SK-N-SH (cell line): ENCODE measurements at regions not wholly inside any gene's neighbourhood (a gene's known extent, or its start where the extent isn't known, plus 50 kb on each side); places are given as distances from the start of the nearest gene placed in this dataset.

ENCODE experiments used
- CTCF ChIA-PET: fragments of 300-600, 350-600 bp; formaldehyde crosslinking; extraction: SDS; loops from one replicate; lab custom pipeline; 2021; lab: Yijun Ruan, JAX
- POLR2A ChIA-PET: fragments of 350-600 bp; sonication (Branson Sonifier 250); formaldehyde crosslinking; extraction: SDS; loops from one replicate; lab custom pipeline; 2020; ENCODE audit warnings: antibody characterized with exemption, inconsistent platforms; lab: Yijun Ruan, JAX
- DNase-seq: peaks from one replicate; pipeline ENCODE4 v3.0.0; 2012
- H2AFZ ChIP-seq: fragments of 200-600 bp; sonication (generic); 2 replicates; pipeline ENCODE4 v1.8.1; 2016; ENCODE audit warnings: antibody characterized with exemption, mild to moderate bottlenecking, low read depth
- H3F3A ChIP-seq: fragments of 200-600 bp; sonication (generic); replicated peaks from 2 replicates; pipeline ENCODE3; 2016; ENCODE audit warnings: antibody characterized with exemption, mild to moderate bottlenecking; ENCODE audit not compliant: insufficient read depth
- H3K27ac ChIP-seq, 2 experiments: fragments of 200-500 bp in 1 of 2; fragments of 200-600 bp in 1 of 2; sonication (Bioruptor generic) in 1 of 2; sonication (generic), shearing (Covaris generic) in 1 of 2; 2 replicates each; pipeline versions ENCODE4 v1.5.1 to v1.6.1; 2014 to 2016; ENCODE audit warnings: low read depth in 2 of 2, inconsistent platforms in 1 of 2, low read length in 1 of 2, mild to moderate bottlenecking in 1 of 2, mixed read lengths in 1 of 2
- H3K27me3 ChIP-seq: fragments of 200-600 bp; sonication (generic), shearing (Covaris generic); 2 replicates; pipeline ENCODE4 v1.6.1; 2016; ENCODE audit warnings: mixed run types; ENCODE audit not compliant: insufficient read depth
- H3K36me3 ChIP-seq, 2 experiments: fragments of 200-500 bp in 1 of 2; fragments of 200-600 bp in 1 of 2; sonication (Bioruptor generic) in 1 of 2; sonication (generic) in 1 of 2; replicated peaks in 1 of 2; 2 replicates each; pipeline versions ENCODE3 to v1.5.1; 2014 to 2016; ENCODE audit warnings: low read length in 1 of 2, mild to moderate bottlenecking in 1 of 2; ENCODE audit not compliant: insufficient read depth in 2 of 2, control insufficient read depth in 1 of 2
- H3K4me1 ChIP-seq, 2 experiments: fragments of 200-500 bp in 1 of 2; fragments of 200-600 bp in 1 of 2; sonication (Bioruptor generic) in 1 of 2; sonication (generic), shearing (Covaris generic) in 1 of 2; 2 replicates each; pipeline versions ENCODE4 v1.5.1 to v1.6.1; 2014 to 2016; ENCODE audit warnings: low read depth in 1 of 2, low read length in 1 of 2, mixed run types in 1 of 2; ENCODE audit not compliant: insufficient read depth in 2 of 2, control insufficient read depth in 1 of 2
- H3K4me2 ChIP-seq: fragments of 200-600 bp; sonication (generic), shearing (Covaris generic); 2 replicates; pipeline ENCODE4 v1.6.1; 2017; ENCODE audit warnings: mixed run types
- H3K4me3 ChIP-seq, 2 experiments: fragments of 200-500 bp in 1 of 2; fragments of 200-600 bp in 1 of 2; sonication (Bioruptor generic) in 1 of 2; sonication (generic), shearing (Covaris generic) in 1 of 2; 2 replicates each; pipeline versions ENCODE4 v1.5.1 to v1.8.1; 2014 to 2016; ENCODE audit warnings: low read depth in 2 of 2, inconsistent platforms in 1 of 2, low read length in 1 of 2, mild to moderate bottlenecking in 1 of 2, mixed read lengths in 1 of 2, moderate library complexity in 1 of 2
- H3K79me2 ChIP-seq: fragments of 200-600 bp; sonication (generic); 2 replicates; pipeline ENCODE4 v1.8.1; 2017; ENCODE audit warnings: mild to moderate bottlenecking; ENCODE audit not compliant: insufficient read depth
- H3K9ac ChIP-seq: fragments of 200-600 bp; sonication (generic); 2 replicates; pipeline ENCODE4 v1.6.1; 2017; ENCODE audit warnings: mixed run types
- H3K9me2 ChIP-seq: fragments of 200-600 bp; sonication (generic); 2 replicates; pipeline ENCODE4 v1.6.1; 2017; ENCODE audit warnings: mixed run types
- H3K9me3 ChIP-seq: fragments of 200-600 bp; sonication (generic); 2 replicates; pipeline ENCODE4 v1.6.1; 2017; ENCODE audit warnings: mixed run types, mild to moderate bottlenecking, moderate library complexity
- H4K20me1 ChIP-seq: fragments of 200-600 bp; sonication (generic); 2 replicates; pipeline ENCODE4 v1.6.1; 2017; ENCODE audit warnings: mild to moderate bottlenecking, mixed run types; ENCODE audit not compliant: insufficient read depth
- EZH2phosphoT487 ChIP-seq: fragments of 200-600 bp; sonication (generic); IDR thresholded peaks from 2 replicates; pipeline ENCODE4 v1.6.1; 2017; ENCODE audit warnings: low read depth, mixed run types, mild to moderate bottlenecking, antibody characterized with exemption, moderate library complexity, borderline replicate concordance
- GABPA ChIP-seq: IDR thresholded peaks from 2 replicates; pipeline ENCODE4 v1.4.0; 2012; ENCODE audit warnings: low read depth, mild to moderate bottlenecking
- GATA2 ChIP-seq: sonication (generic); formaldehyde crosslinking; IDR thresholded peaks from 2 replicates; pipeline ENCODE4 v1.5.0; 2020; ENCODE audit warnings: mild to moderate bottlenecking, missing genetic modification reagents
- JUND ChIP-seq: IDR thresholded peaks from 2 replicates; pipeline ENCODE4 v1.4.0; 2012
- MXI1 ChIP-seq: IDR thresholded peaks from 2 replicates; pipeline ENCODE4 v1.6.1; 2012; ENCODE audit warnings: mild to moderate bottlenecking, low read depth, low read length, improper control_type of control experiment
- NRF1 ChIP-seq: IDR thresholded peaks from 2 replicates; pipeline ENCODE4 v1.6.1; 2012; ENCODE audit warnings: low read depth, mild to moderate bottlenecking, low read length
- POLR2AphosphoS5 ChIP-seq: IDR thresholded peaks from 2 replicates; pipeline ENCODE4 v1.6.1; 2012; ENCODE audit warnings: low read depth, low read length
- RAD21 ChIP-seq: IDR thresholded peaks from 2 replicates; pipeline ENCODE4 v1.6.1; 2012; ENCODE audit warnings: mild to moderate bottlenecking, low read length
- RFX5 ChIP-seq: IDR thresholded peaks from 2 replicates; pipeline ENCODE4 v1.6.1; 2012; ENCODE audit warnings: mild to moderate bottlenecking, improper control_type of control experiment, low read length
- RXRA ChIP-seq: IDR thresholded peaks from 2 replicates; pipeline ENCODE4 v1.4.0; 2012; ENCODE audit warnings: low read depth, mild to moderate bottlenecking, borderline replicate concordance
- SMC3 ChIP-seq: IDR thresholded peaks from 2 replicates; pipeline ENCODE4 v1.6.1; 2012; ENCODE audit warnings: low read depth, low read length, improper control_type of control experiment
- TAF1 ChIP-seq: IDR thresholded peaks from 2 replicates; pipeline ENCODE4 v1.6.1; 2012; ENCODE audit warnings: low read depth, mild to moderate bottlenecking, low read length, moderate library complexity, borderline replicate concordance
- TCF12 ChIP-seq: IDR thresholded peaks from 2 replicates; pipeline ENCODE4 v1.4.0; 2012
- whole genome bisulfite sequencing: methylation state at CpG from one replicate; pipeline ENCODE4 v1.1.6; 2017; ENCODE audit warnings: low lambda C conversion rate; 5-methylcytosine and 5-hydroxymethylcytosine counted together
- TF ChIP-seq, protein P1 (sequence below): IDR thresholded peaks from 2 replicates; pipeline ENCODE4; 2012
- TF ChIP-seq, protein P2 (sequence below): fragments of 200-600 bp; sonication (generic); IDR thresholded peaks from 2 replicates; pipeline ENCODE4 v1.6.1; 2017; ENCODE audit warnings: antibody characterized with exemption, mild to moderate bottlenecking, moderate library complexity
- TF ChIP-seq, protein P3 (sequence below): fragments of 150-350 bp; IDR thresholded peaks from 2 replicates; pipeline ENCODE4 v1.6.1; 2017; ENCODE audit warnings: antibody characterized with exemption, low read length, low read depth, borderline replicate concordance
- TF ChIP-seq, protein P4 (sequence below): IDR thresholded peaks from 2 replicates; pipeline ENCODE4 v1.4.0; 2012; ENCODE audit warnings: low read depth

DNA sequence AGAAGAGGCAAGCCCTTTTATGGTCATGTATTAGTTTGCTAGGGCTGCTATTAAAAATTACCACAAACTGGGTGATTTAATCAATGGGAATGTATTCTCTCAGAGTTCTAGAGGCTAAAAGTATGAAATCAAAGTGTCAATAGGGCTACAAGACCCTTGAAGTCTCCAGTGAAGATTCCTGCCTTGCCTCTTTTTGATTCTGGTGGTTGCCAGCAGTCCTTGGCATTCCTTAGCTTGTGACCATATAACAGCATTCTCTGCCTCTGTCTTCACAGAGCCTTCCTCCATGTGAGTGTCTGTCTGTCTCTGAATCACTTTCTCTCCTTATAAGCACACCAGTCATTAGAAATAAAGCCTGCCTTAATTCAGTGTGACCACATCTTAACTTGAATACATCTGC is 282.7 kb downstream of the KCNN2 start:
- no peaks in the 10 kb centered on the region for H3K4me1 ChIP-seq
- POLR2A ChIA-PET, result no interaction called here
- TF ChIP-seq, protein P1, sequence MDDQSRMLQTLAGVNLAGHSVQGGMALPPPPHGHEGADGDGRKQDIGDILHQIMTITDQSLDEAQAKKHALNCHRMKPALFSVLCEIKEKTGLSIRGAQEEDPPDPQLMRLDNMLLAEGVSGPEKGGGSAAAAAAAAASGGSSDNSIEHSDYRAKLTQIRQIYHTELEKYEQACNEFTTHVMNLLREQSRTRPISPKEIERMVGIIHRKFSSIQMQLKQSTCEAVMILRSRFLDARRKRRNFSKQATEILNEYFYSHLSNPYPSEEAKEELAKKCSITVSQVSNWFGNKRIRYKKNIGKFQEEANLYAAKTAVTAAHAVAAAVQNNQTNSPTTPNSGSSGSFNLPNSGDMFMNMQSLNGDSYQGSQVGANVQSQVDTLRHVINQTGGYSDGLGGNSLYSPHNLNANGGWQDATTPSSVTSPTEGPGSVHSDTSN, result no peak
- TF ChIP-seq, protein P2, sequence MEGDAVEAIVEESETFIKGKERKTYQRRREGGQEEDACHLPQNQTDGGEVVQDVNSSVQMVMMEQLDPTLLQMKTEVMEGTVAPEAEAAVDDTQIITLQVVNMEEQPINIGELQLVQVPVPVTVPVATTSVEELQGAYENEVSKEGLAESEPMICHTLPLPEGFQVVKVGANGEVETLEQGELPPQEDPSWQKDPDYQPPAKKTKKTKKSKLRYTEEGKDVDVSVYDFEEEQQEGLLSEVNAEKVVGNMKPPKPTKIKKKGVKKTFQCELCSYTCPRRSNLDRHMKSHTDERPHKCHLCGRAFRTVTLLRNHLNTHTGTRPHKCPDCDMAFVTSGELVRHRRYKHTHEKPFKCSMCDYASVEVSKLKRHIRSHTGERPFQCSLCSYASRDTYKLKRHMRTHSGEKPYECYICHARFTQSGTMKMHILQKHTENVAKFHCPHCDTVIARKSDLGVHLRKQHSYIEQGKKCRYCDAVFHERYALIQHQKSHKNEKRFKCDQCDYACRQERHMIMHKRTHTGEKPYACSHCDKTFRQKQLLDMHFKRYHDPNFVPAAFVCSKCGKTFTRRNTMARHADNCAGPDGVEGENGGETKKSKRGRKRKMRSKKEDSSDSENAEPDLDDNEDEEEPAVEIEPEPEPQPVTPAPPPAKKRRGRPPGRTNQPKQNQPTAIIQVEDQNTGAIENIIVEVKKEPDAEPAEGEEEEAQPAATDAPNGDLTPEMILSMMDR, result no peak
- TF ChIP-seq TAF1 (no peak), RFX5 (no peak), SMC3 (no peak), JUND (no peak), GABPA (no peak), EZH2phosphoT487 (no peak), MXI1 (no peak), RXRA (no peak), TCF12 (no peak), POLR2AphosphoS5 (no peak), GATA2 (CRISPR knock-in tag) (no peak)
- TF ChIP-seq, protein P3, sequence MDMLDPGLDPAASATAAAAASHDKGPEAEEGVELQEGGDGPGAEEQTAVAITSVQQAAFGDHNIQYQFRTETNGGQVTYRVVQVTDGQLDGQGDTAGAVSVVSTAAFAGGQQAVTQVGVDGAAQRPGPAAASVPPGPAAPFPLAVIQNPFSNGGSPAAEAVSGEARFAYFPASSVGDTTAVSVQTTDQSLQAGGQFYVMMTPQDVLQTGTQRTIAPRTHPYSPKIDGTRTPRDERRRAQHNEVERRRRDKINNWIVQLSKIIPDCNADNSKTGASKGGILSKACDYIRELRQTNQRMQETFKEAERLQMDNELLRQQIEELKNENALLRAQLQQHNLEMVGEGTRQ, result no peak
- TF ChIP-seq, protein P4, sequence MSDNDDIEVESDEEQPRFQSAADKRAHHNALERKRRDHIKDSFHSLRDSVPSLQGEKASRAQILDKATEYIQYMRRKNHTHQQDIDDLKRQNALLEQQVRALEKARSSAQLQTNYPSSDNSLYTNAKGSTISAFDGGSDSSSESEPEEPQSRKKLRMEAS, result no peak
- TF ChIP-seq, all 33 proteins: peak for 0

DNA sequence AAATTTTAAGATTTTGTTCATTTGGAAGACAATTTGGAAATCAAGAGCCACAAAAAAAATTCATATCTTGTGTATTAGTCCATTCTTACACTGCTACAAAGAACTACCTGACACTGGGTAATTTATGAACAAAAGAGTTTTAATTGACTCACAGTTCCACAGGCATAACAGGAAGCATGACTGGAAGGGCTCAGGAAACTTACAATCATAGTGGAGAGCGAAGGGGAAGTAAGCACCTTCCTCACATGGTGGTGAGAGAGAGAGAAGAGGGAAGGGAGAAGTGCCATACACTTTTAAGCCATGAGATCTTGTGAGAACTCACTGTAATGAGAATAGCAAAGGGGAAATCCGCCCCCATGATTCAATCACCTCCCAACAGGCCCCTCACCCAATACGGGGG is 274.4 kb downstream of the KCNN2 start:
- CTCF ChIA-PET, result no interaction called here
- no peak overlapping the region for H3K27ac ChIP-seq
- DNase-seq, result no peak
- TF ChIP-seq RXRA (no peak), NRF1 (no peak), RAD21 (no peak)
- TF ChIP-seq, all 33 proteins: peak for 0
- Histone ChIP-seq H3K27me3 (no peaks in the 10 kb centered on the region), H2AFZ (no peak overlapping the region), H3K9me3 (no peaks in the 10 kb centered on the region), H3K4me3 (no peak overlapping the region), H4K20me1 (no peaks in the 10 kb centered on the region), H3K36me3 (no peaks in the 10 kb centered on the region), H3F3A (no peaks in the 10 kb centered on the region), H3K9me2 (no peaks in the 10 kb centered on the region), H3K4me2 (no peak overlapping the region), H3K79me2 (no peaks in the 10 kb centered on the region), H3K4me1 (no peaks in the 10 kb centered on the region), H3K9ac (no peak overlapping the region)
- POLR2A ChIA-PET, result no interaction called here
- WGBS, result 4% methylated on average over 3 of the region's 3 CpGs

More for the DNA sequence above, 282.7 kb downstream of the KCNN2 start:
- H4K20me1 ChIP-seq, result no peaks in the 10 kb centered on the region
- no peak overlapping the region for H3K4me2 ChIP-seq
- no peaks in the 10 kb centered on the region for H3K36me3 ChIP-seq
- H3K9me2 ChIP-seq, result no peaks in the 10 kb centered on the region
- H3K9ac ChIP-seq, result no peak overlapping the region
- H3K4me3 ChIP-seq, result no peak overlapping the region
- H3K27me3 ChIP-seq, result no peaks in the 10 kb centered on the region
- no peaks in the 10 kb centered on the region for H3K9me3 ChIP-seq
- H2AFZ ChIP-seq, result no peak overlapping the region
- no peaks in the 10 kb centered on the region for H3K79me2 ChIP-seq
- no peak for DNase-seq
- no peaks in the 10 kb centered on the region for H3F3A ChIP-seq
- H3K27ac ChIP-seq, result no peak overlapping the region
- CTCF ChIA-PET, result no interaction called here
